ENCODE measurements at regions not wholly inside any gene's neighbourhood (a gene's known extent, or its start where the extent isn't known, plus 50 kb on each side); places are given as distances from the start of the nearest gene placed in this dataset.
A peak's percentile ranks its signal among the peaks of the same experiment; 100 is the strongest.

DNA sequence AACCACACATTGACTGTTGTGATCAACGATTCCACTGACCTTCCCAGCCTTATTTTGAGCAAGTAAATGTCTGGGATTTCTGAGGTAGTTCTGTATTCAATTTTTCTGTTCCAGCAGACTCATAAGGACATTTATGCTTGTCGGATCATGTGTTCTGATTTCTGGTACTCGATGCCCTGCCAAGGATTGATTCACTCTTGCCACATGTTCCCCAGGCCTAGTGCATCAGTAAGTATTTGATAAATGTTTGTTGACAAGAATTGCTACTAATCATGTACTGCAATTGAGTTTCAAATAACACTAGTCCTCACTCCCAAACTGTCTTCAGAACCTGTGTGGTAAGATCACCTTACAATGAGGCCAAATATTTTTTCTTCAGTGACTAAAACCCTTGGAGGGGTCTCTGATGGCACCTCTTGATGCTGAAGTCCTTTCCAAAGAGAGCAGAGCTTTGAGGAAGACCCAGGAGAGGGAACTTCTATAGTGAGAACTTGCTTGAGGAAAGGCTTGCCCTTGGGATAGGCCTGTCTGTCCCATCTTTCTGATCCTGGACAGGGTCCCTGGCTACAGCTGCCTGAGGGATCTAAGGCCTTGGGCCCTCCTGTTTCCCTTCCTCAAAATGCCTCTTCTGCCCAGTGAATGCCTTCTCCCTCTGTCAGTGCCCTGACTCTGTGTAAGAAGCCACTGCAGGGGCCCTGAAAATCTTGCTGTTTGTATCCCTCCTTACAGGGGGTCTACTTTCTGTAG is 115.8 kb upstream of the FAM78B start:
- no peak for DNase-seq
- no peak overlapping the region for H3K4me3 Mint-ChIP-seq
- peaks cover 7% of the 10 kb centered on the region for H3K4me1 Mint-ChIP-seq
- H3K27ac Mint-ChIP-seq: peak overlapping the region; percentile 62
- no peaks in the 10 kb centered on the region for H3K36me3 Mint-ChIP-seq (ENCODE audit: low read depth)
- H3K27me3 Mint-ChIP-seq (ENCODE audit: low read depth, poor library complexity): peaks cover 4% of the 10 kb centered on the region
- H3K9me3 Mint-ChIP-seq: peaks cover 4% of the 10 kb centered on the region
- TF ChIP-seq, protein P1, sequence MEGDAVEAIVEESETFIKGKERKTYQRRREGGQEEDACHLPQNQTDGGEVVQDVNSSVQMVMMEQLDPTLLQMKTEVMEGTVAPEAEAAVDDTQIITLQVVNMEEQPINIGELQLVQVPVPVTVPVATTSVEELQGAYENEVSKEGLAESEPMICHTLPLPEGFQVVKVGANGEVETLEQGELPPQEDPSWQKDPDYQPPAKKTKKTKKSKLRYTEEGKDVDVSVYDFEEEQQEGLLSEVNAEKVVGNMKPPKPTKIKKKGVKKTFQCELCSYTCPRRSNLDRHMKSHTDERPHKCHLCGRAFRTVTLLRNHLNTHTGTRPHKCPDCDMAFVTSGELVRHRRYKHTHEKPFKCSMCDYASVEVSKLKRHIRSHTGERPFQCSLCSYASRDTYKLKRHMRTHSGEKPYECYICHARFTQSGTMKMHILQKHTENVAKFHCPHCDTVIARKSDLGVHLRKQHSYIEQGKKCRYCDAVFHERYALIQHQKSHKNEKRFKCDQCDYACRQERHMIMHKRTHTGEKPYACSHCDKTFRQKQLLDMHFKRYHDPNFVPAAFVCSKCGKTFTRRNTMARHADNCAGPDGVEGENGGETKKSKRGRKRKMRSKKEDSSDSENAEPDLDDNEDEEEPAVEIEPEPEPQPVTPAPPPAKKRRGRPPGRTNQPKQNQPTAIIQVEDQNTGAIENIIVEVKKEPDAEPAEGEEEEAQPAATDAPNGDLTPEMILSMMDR (IDR thresholded peaks at IDR 0.05): no peak

GRCh38 chr1:166283190-166283589 is 116.4 kb upstream of the FAM78B start:
- TF ChIP-seq, protein P1 (IDR thresholded peaks at IDR 0.05): no peak
- Mint-ChIP-seq H3K9me3 (no peaks in the 10 kb centered on the region), H3K27ac (peak overlapping the region; percentile 62), H3K4me3 (no peak overlapping the region), H3K27me3 (ENCODE audit: low read depth, poor library complexity) (peaks cover 4% of the 10 kb centered on the region), H3K36me3 (ENCODE audit: low read depth) (no peaks in the 10 kb centered on the region), H3K4me1 (peaks cover 7% of the 10 kb centered on the region)
- DNase-seq: no peak

- Mint-ChIP-seq H3K36me3 (ENCODE audit: low read depth) (no peaks in the 10 kb centered on the region), H3K27ac (no peak overlapping the region), H3K9me3 (no peaks in the 10 kb centered on the region), H3K4me3 (no peak overlapping the region), H3K4me1 (peaks cover 7% of the 10 kb centered on the region), H3K27me3 (ENCODE audit: low read depth, poor library complexity) (peaks cover 4% of the 10 kb centered on the region)
- no peak for DNase-seq
- TF ChIP-seq, protein P1 (IDR thresholded peaks at IDR 0.05): no peak
These were observed 116.8 kb upstream of the FAM78B start for GRCh38 chr1:166283600-166283999.

DNA sequence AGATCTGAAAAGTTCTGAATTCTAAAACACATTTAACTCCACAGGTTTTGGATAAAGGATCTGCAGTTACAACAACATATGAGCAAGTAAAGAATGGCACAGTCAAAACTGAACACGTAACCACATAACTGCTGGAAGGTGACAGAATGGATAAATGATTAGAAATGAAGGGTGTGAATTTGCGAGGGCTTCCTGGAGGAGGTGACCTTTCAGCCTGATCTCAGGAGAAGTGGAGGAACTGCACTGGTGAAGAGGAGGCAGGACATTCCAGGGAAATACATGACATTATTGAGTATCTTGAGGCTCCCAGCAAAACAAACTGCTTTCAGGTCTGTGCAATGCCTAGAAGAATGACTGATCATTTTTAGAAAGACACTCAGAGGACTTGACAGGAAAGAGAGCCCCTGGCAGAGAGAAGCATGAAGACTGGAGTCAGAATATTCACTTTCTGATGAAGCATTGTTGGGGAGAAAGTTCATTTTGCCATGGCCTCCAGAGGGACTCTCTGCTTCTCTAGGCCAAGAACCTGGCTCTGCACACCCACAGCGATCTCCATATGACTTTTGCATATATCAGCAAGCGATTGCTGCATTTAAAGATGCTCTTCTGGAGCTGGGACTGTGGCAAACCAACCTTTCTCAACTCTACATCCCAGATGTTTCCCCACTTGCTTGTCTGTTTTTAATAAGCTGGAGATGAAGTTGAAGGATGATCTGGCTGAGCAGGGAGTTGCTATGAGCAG is 122.7 kb upstream of the FAM78B start:
- no peaks in the 10 kb centered on the region for H3K4me1 Mint-ChIP-seq
- no peaks in the 10 kb centered on the region for H3K9me3 Mint-ChIP-seq
- no peak overlapping the region for H3K4me3 Mint-ChIP-seq

DNA sequence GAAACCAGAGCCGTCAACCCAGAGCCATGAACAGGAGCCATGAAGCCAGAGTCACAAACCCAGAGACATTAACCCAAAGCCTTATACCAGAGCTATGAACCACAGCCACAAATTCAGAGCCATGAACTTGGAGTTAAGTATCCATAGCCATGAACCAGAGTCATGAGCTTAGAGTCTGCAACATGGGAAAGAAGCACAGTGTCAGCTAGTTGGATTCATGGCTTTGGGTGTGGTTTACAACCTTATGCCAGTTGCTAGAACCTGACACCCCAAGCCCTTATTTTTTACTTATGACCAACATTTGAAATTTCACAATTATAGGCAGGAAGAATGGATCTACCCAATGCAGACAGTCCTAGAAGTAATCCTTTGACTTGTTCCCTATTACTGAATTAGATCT is 128.9 kb upstream of the FAM78B start:
- no peaks in the 10 kb centered on the region for H3K9me3 Mint-ChIP-seq
- peaks cover 7% of the 10 kb centered on the region for H3K27me3 Mint-ChIP-seq (ENCODE audit: low read depth, poor library complexity)

More for the DNA sequence above, 122.7 kb upstream of the FAM78B start:
- DNase-seq: no peak
- H3K27ac Mint-ChIP-seq: no peak overlapping the region
- H3K27me3 Mint-ChIP-seq (ENCODE audit: low read depth, poor library complexity): peaks cover 15% of the 10 kb centered on the region
- TF ChIP-seq, protein P1 (IDR thresholded peaks at IDR 0.05): no peak
- no peaks in the 10 kb centered on the region for H3K36me3 Mint-ChIP-seq (ENCODE audit: low read depth)

More for the DNA sequence above, 128.9 kb upstream of the FAM78B start:
- H3K27ac Mint-ChIP-seq: no peak overlapping the region
- no peak overlapping the region for H3K4me3 Mint-ChIP-seq
- H3K4me1 Mint-ChIP-seq: no peaks in the 10 kb centered on the region
- H3K36me3 Mint-ChIP-seq (ENCODE audit: low read depth): no peaks in the 10 kb centered on the region
- DNase-seq: no peak
- TF ChIP-seq, protein P1 (IDR thresholded peaks at IDR 0.05): no peak
